Upper lobe of right lung (tissue), 1 donor: ENCODE measurements at regions not wholly inside any gene's neighbourhood (a gene's known extent, or its start where the extent isn't known, plus 50 kb on each side); places are given as distances from the start of the nearest gene placed in this dataset.
A peak's percentile ranks its signal among the peaks of the same experiment; 100 is the strongest.

ENCODE experiments used
- ATAC-seq: fragments of 200-7000 bp; cut with Tn5 transposase; one replicate; pipeline ENCODE4 v1.9.1; 2020; ENCODE audit warnings: mild to moderate bottlenecking, moderate library complexity
- DNase-seq: peaks from one replicate; pipeline ENCODE4 v3.0.0-alpha.2; 2020
- H3K27ac ChIP-seq: fragments of 200-600 bp; one replicate; pipeline ENCODE4 v1.8.0; 2022
- H3K27me3 ChIP-seq: fragments of 200-600 bp; one replicate; pipeline ENCODE4 v1.8.0; 2022; ENCODE audit warnings: mild to moderate bottlenecking
- H3K36me3 ChIP-seq: fragments of 200-600 bp; one replicate; pipeline ENCODE4 v1.8.0; 2022
- H3K4me1 ChIP-seq: fragments of 200-600 bp; one replicate; pipeline ENCODE4 v1.8.0; 2022
- H3K4me3 ChIP-seq: fragments of 200-600 bp; one replicate; pipeline ENCODE4 v1.8.0; 2022; ENCODE audit warnings: mild to moderate bottlenecking
- H3K9me3 ChIP-seq: fragments of 200-600 bp; one replicate; pipeline ENCODE4 v1.8.0; 2022
- CTCF ChIP-seq: fragments of 200-600 bp; IDR thresholded peaks from one replicate; pipeline ENCODE4 v1.8.0; 2022; ENCODE audit warnings: antibody characterized with exemption
- intact Hi-C: fragments of 100-400 bp; cut with DNase I; formaldehyde crosslinking; loops from one replicate; pipeline ENCODE4 v1.11.0; 2022
- donor health status: DM: no; HTN: yes; CAD: no; lungs with severe emphysema.

- no peak for TF ChIP-seq CTCF
- no peaks in the 10 kb centered on the region for H3K36me3 ChIP-seq
- H3K27me3 ChIP-seq = no peaks in the 10 kb centered on the region
- ATAC-seq (no peak), DNase-seq (no peak)
- no peak overlapping the region for H3K27ac ChIP-seq
- no peaks in the 10 kb centered on the region for H3K4me1 ChIP-seq
- H3K9me3 ChIP-seq = no peaks in the 10 kb centered on the region
- intact Hi-C loops = no loop called here
- no peak overlapping the region for H3K4me3 ChIP-seq
These were observed 81.6 kb upstream of the DCN start for GRCh38 chr12:91264178-91264577.

- intact Hi-C loops = no loop called here
- ATAC-seq (no peak), DNase-seq (no peak)
- Histone ChIP-seq H3K27me3 (no peaks in the 10 kb centered on the region), H3K27ac (no peak overlapping the region), H3K4me3 (no peak overlapping the region), H3K4me1 (no peaks in the 10 kb centered on the region), H3K36me3 (no peaks in the 10 kb centered on the region), H3K9me3 (no peaks in the 10 kb centered on the region)
- no peak for TF ChIP-seq CTCF
These were observed 79.4 kb upstream of the DCN start for GRCh38 chr12:91261820-91262676.

- Histone ChIP-seq H3K27ac (no peak overlapping the region), H3K27me3 (no peaks in the 10 kb centered on the region), H3K4me1 (no peaks in the 10 kb centered on the region), H3K36me3 (no peaks in the 10 kb centered on the region), H3K9me3 (no peaks in the 10 kb centered on the region), H3K4me3 (no peak overlapping the region)
- DNase-seq (no peak), ATAC-seq (no peak)
- intact Hi-C loops = no loop called here
- no peak for TF ChIP-seq CTCF
These were observed 73.8 kb upstream of the DCN start for GRCh38 chr12:91256411-91256810.

- intact Hi-C loops = no loop called here
- Histone ChIP-seq H3K27ac (no peak overlapping the region), H3K9me3 (no peaks in the 10 kb centered on the region), H3K4me3 (no peak overlapping the region), H3K4me1 (no peaks in the 10 kb centered on the region), H3K36me3 (no peaks in the 10 kb centered on the region), H3K27me3 (no peaks in the 10 kb centered on the region)
- TF ChIP-seq CTCF = no peak
- ATAC-seq = no peak
- no peak for DNase-seq
These were observed 69.7 kb upstream of the DCN start for GRCh38 chr12:91252341-91252740.

GRCh38 chr12:91250273-91250665 lies 67.7 kb upstream of the DCN start:
- no peak for TF ChIP-seq CTCF
- Histone ChIP-seq H3K36me3 (no peaks in the 10 kb centered on the region), H3K27me3 (no peaks in the 10 kb centered on the region), H3K9me3 (no peaks in the 10 kb centered on the region), H3K4me3 (no peak overlapping the region), H3K4me1 (no peaks in the 10 kb centered on the region), H3K27ac (peak overlapping the region; percentile 12)
- ATAC-seq = no peak
- DNase-seq = no peak
- intact Hi-C loops = no loop called here
